ENCODE measurements at regions not wholly inside any gene's neighbourhood (a gene's known extent, or its start where the extent isn't known, plus 50 kb on each side); places are given as distances from the start of the nearest gene placed in this dataset.

- Histone ChIP-seq H3K27me3 (ENCODE audit: insufficient read depth, low read length) (peaks cover 22% of the 10 kb centered on the region), H3K4me3 (ENCODE audit: low read depth, low read length) (no peak overlapping the region), H3K4me1 (ENCODE audit: control insufficient read depth, insufficient read depth, low read length, unreplicated experiment) (no peaks in the 10 kb centered on the region), H3K27ac (ENCODE audit: low read depth, low read length) (no peak overlapping the region), H2AFZ (ENCODE audit: low read length, unreplicated experiment) (no peak overlapping the region), H3K36me3 (ENCODE audit: insufficient read depth, low read length) (no peaks in the 10 kb centered on the region), H3K79me2 (ENCODE audit: control insufficient read depth, insufficient read depth, low read length, unreplicated experiment) (no peaks in the 10 kb centered on the region)
These were observed 336.0 kb downstream of the VGLL3 start for GRCh38 chr3:86654806-86655460.

GRCh38 chr3:86653661-86654205 is 337.2 kb downstream of the VGLL3 start:
- no peaks in the 10 kb centered on the region for H3K36me3 ChIP-seq (ENCODE audit: insufficient read depth, low read length)
- no peak overlapping the region for H3K4me3 ChIP-seq (ENCODE audit: low read depth, low read length)
- no peaks in the 10 kb centered on the region for H3K79me2 ChIP-seq (ENCODE audit: control insufficient read depth, insufficient read depth, low read length, unreplicated experiment)
- H2AFZ ChIP-seq (ENCODE audit: low read length, unreplicated experiment) = no peak overlapping the region
- peaks cover 22% of the 10 kb centered on the region for H3K27me3 ChIP-seq (ENCODE audit: insufficient read depth, low read length)
- H3K4me1 ChIP-seq (ENCODE audit: control insufficient read depth, insufficient read depth, low read length, unreplicated experiment) = no peaks in the 10 kb centered on the region
- H3K27ac ChIP-seq (ENCODE audit: low read depth, low read length) = no peak overlapping the region

GRCh38 chr3:86648087-86648486 is 342.9 kb downstream of the VGLL3 start:
- no peaks in the 10 kb centered on the region for H3K4me1 ChIP-seq (ENCODE audit: control insufficient read depth, insufficient read depth, low read length, unreplicated experiment)
- no peak overlapping the region for H3K27ac ChIP-seq (ENCODE audit: low read depth, low read length)
- H2AFZ ChIP-seq (ENCODE audit: low read length, unreplicated experiment) = no peak overlapping the region
- H3K36me3 ChIP-seq (ENCODE audit: insufficient read depth, low read length) = no peaks in the 10 kb centered on the region
- no peaks in the 10 kb centered on the region for H3K79me2 ChIP-seq (ENCODE audit: control insufficient read depth, insufficient read depth, low read length, unreplicated experiment)
- peaks cover 24% of the 10 kb centered on the region for H3K27me3 ChIP-seq (ENCODE audit: insufficient read depth, low read length)
- H3K4me3 ChIP-seq (ENCODE audit: low read depth, low read length) = no peak overlapping the region

- Histone ChIP-seq H2AFZ (ENCODE audit: low read length, unreplicated experiment) (no peak overlapping the region), H3K36me3 (ENCODE audit: insufficient read depth, low read length) (no peaks in the 10 kb centered on the region), H3K4me3 (ENCODE audit: low read depth, low read length) (no peak overlapping the region), H3K27ac (ENCODE audit: low read depth, low read length) (no peak overlapping the region), H3K79me2 (ENCODE audit: control insufficient read depth, insufficient read depth, low read length, unreplicated experiment) (no peaks in the 10 kb centered on the region), H3K27me3 (ENCODE audit: insufficient read depth, low read length) (peaks cover 29% of the 10 kb centered on the region; the same call in 1 of the 2 replicates), H3K4me1 (ENCODE audit: control insufficient read depth, insufficient read depth, low read length, unreplicated experiment) (no peaks in the 10 kb centered on the region)
These were observed 345.2 kb downstream of the VGLL3 start for GRCh38 chr3:86645756-86646155.

GRCh38 chr3:86634361-86634760 is 356.6 kb downstream of the VGLL3 start:
- Histone ChIP-seq H2AFZ (ENCODE audit: low read length, unreplicated experiment) (no peak overlapping the region), H3K27me3 (ENCODE audit: insufficient read depth, low read length) (0 out of 2 replicates have a peak, but pooled peaks cover 2% of the 10 kb centered on the region), H3K79me2 (ENCODE audit: control insufficient read depth, insufficient read depth, low read length, unreplicated experiment) (no peaks in the 10 kb centered on the region), H3K27ac (ENCODE audit: low read depth, low read length) (no peak overlapping the region), H3K36me3 (ENCODE audit: insufficient read depth, low read length) (no peaks in the 10 kb centered on the region), H3K4me3 (ENCODE audit: low read depth, low read length) (no peak overlapping the region), H3K4me1 (ENCODE audit: control insufficient read depth, insufficient read depth, low read length, unreplicated experiment) (no peaks in the 10 kb centered on the region)

GRCh38 chr3:86629511-86629910 is 361.4 kb downstream of the VGLL3 start:
- no peak overlapping the region for H2AFZ ChIP-seq (ENCODE audit: low read length, unreplicated experiment)
- H3K79me2 ChIP-seq (ENCODE audit: control insufficient read depth, insufficient read depth, low read length, unreplicated experiment) = no peaks in the 10 kb centered on the region
- H3K4me3 ChIP-seq (ENCODE audit: low read depth, low read length) = no peak overlapping the region
- H3K4me1 ChIP-seq (ENCODE audit: control insufficient read depth, insufficient read depth, low read length, unreplicated experiment) = no peaks in the 10 kb centered on the region
- H3K27ac ChIP-seq (ENCODE audit: low read depth, low read length) = no peak overlapping the region
- H3K36me3 ChIP-seq (ENCODE audit: insufficient read depth, low read length) = no peaks in the 10 kb centered on the region
- H3K27me3 ChIP-seq (ENCODE audit: insufficient read depth, low read length) = peaks cover 11% of the 10 kb centered on the region; the same call in 1 of the 2 replicates

GRCh38 chr3:86624192-86624591 is 366.8 kb downstream of the VGLL3 start:
- Histone ChIP-seq H3K27ac (ENCODE audit: low read depth, low read length) (no peak overlapping the region), H2AFZ (ENCODE audit: low read length, unreplicated experiment) (no peak overlapping the region), H3K79me2 (ENCODE audit: control insufficient read depth, insufficient read depth, low read length, unreplicated experiment) (no peaks in the 10 kb centered on the region)

GRCh38 chr3:86618706-86619105 is 372.2 kb downstream of the VGLL3 start:
- H3K27ac ChIP-seq (ENCODE audit: low read depth, low read length) = no peak overlapping the region
- H3K27me3 ChIP-seq (ENCODE audit: insufficient read depth, low read length) = no peaks in the 10 kb centered on the region
- no peaks in the 10 kb centered on the region for H3K36me3 ChIP-seq (ENCODE audit: insufficient read depth, low read length)
- H3K79me2 ChIP-seq (ENCODE audit: control insufficient read depth, insufficient read depth, low read length, unreplicated experiment) = no peaks in the 10 kb centered on the region
- no peak overlapping the region for H2AFZ ChIP-seq (ENCODE audit: low read length, unreplicated experiment)
- no peaks in the 10 kb centered on the region for H3K4me1 ChIP-seq (ENCODE audit: control insufficient read depth, insufficient read depth, low read length, unreplicated experiment)
- no peak overlapping the region for H3K4me3 ChIP-seq (ENCODE audit: low read depth, low read length)

More at GRCh38 chr3:86624192-86624591, 366.8 kb downstream of the VGLL3 start:
- Histone ChIP-seq H3K4me1 (ENCODE audit: control insufficient read depth, insufficient read depth, low read length, unreplicated experiment) (no peaks in the 10 kb centered on the region), H3K36me3 (ENCODE audit: insufficient read depth, low read length) (no peaks in the 10 kb centered on the region), H3K4me3 (ENCODE audit: low read depth, low read length) (no peak overlapping the region), H3K27me3 (ENCODE audit: insufficient read depth, low read length) (peaks cover 7% of the 10 kb centered on the region; the same call in 1 of the 2 replicates)

GRCh38 chr3:86605166-86605565 is 385.8 kb downstream of the VGLL3 start:
- Histone ChIP-seq H3K27me3 (ENCODE audit: insufficient read depth, low read length) (no peaks in the 10 kb centered on the region), H3K27ac (ENCODE audit: low read depth, low read length) (no peak overlapping the region), H3K79me2 (ENCODE audit: control insufficient read depth, insufficient read depth, low read length, unreplicated experiment) (no peaks in the 10 kb centered on the region), H3K36me3 (ENCODE audit: insufficient read depth, low read length) (no peaks in the 10 kb centered on the region), H3K4me1 (ENCODE audit: control insufficient read depth, insufficient read depth, low read length, unreplicated experiment) (no peaks in the 10 kb centered on the region), H2AFZ (ENCODE audit: low read length, unreplicated experiment) (no peak overlapping the region), H3K4me3 (ENCODE audit: low read depth, low read length) (no peak overlapping the region)

- Histone ChIP-seq H3K79me2 (ENCODE audit: control insufficient read depth, insufficient read depth, low read length, unreplicated experiment) (no peaks in the 10 kb centered on the region), H3K36me3 (ENCODE audit: insufficient read depth, low read length) (no peaks in the 10 kb centered on the region), H3K4me1 (ENCODE audit: control insufficient read depth, insufficient read depth, low read length, unreplicated experiment) (no peaks in the 10 kb centered on the region), H3K4me3 (ENCODE audit: low read depth, low read length) (no peak overlapping the region), H3K27ac (ENCODE audit: low read depth, low read length) (no peak overlapping the region), H3K27me3 (ENCODE audit: insufficient read depth, low read length) (no peaks in the 10 kb centered on the region), H2AFZ (ENCODE audit: low read length, unreplicated experiment) (no peak overlapping the region)
These were observed 395.3 kb downstream of the VGLL3 start for GRCh38 chr3:86595696-86596095.

- no peak overlapping the region for H2AFZ ChIP-seq (ENCODE audit: low read length, unreplicated experiment)
- H3K79me2 ChIP-seq (ENCODE audit: control insufficient read depth, insufficient read depth, low read length, unreplicated experiment) = no peaks in the 10 kb centered on the region
These were observed 396.1 kb downstream of the VGLL3 start for GRCh38 chr3:86594838-86595237.

More at GRCh38 chr3:86594838-86595237, 396.1 kb downstream of the VGLL3 start:
- Histone ChIP-seq H3K4me3 (ENCODE audit: low read depth, low read length) (no peak overlapping the region), H3K27me3 (ENCODE audit: insufficient read depth, low read length) (no peaks in the 10 kb centered on the region), H3K4me1 (ENCODE audit: control insufficient read depth, insufficient read depth, low read length, unreplicated experiment) (no peaks in the 10 kb centered on the region), H3K36me3 (ENCODE audit: insufficient read depth, low read length) (no peaks in the 10 kb centered on the region), H3K27ac (ENCODE audit: low read depth, low read length) (no peak overlapping the region)
